ENCODE measurements at regions not wholly inside any gene's neighbourhood (a gene's known extent, or its start where the extent isn't known, plus 50 kb on each side); places are given as distances from the start of the nearest gene placed in this dataset.

DNA sequence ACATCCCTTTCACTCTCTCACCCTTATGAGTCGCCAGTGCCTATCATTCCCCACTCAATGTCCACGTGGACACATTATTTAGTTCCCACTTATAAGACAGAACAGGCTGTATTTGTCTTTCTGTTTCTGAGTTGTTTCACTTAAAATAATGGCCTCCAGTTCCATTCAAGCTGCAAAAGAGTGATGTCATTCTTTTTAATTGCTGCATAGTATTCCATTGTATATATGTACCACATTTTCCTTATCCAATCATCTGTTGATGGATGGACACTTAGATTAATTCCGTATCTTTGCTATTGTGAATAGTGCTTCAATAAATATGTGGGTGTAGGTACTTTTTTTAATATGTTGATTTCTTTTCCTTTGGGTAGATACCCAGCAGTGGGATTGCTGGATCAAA is 79.1 kb downstream of the ZNF365 start:
- DNase-seq, result no peak

DNA sequence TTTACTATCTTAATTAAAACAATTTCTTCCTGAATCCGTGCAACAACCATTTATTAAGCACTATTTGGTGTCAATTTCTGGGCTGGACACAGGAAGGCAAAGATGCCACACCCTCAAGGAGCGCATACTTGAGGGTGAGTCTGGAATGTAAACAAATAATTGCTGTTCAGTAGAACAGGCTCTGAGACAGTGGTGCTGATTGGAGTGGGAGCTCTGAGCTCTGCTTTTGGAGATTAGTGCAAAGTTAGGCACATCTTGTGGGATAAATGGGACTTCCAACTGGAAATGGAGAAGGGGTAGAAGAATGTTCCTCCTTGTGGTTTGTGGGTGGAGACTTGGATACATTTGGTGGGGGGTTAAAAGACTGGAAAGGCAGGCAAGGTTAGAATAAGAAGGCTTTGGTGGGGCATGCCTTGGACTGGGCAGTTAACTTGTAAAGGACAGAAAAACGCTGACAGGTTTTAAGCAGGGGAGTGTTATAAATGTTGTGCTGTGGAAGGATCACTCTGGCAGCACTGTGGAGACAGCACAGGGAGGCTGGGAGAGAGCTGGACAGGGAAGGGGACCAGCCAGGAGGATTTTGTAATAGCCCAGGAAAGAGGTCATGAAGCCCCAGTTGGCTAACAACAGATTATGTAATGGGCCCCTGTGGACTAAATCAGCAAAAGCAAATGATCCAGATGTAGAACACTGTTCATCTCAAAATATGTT is 80.7 kb downstream of the ZNF365 start:
- no peak for DNase-seq

DNA sequence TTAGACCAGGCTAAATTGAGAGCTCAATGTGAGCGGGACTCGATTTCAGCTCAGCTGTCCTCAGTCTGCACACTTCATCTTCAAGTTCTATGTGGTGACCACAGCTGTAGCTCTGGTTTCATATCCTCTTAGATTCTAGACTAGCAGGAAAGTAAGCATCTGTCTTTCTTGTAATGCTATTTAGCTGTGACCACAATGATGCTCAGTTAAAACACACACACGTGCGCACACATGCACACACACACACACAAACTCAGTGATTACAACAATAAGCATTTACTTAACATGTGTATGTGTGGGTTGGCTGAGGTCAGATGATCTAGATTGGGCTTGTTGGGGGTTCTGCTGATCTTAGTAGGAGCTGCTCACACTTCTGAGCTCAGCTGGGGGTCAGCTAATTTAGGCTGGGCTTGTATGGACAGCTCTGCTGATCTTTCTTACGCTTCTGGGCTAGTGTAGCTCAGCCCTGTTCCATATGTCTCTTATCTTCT is 82.5 kb downstream of the ZNF365 start:
- DNase-seq, result peak; percentile 99

DNA sequence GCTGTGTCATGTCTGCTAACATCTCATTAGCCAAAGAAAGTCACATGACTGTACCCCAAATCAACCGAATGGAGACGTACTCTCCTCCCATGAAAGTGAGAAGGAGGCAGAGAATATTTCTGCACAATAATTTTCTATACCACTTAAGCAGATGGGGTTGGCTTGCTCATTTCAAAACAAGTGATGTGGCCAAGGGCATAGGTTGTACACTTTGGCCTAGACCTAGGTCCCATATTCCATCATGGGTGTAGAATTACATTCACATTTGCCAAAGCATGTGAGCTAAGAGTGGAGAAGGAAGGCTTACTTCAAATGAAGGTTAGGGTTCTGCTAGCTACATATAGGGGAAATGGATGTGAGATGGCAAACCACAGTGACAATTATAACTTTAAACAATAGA is 83.0 kb downstream of the ZNF365 start:
- DNase-seq, result no peak

DNA sequence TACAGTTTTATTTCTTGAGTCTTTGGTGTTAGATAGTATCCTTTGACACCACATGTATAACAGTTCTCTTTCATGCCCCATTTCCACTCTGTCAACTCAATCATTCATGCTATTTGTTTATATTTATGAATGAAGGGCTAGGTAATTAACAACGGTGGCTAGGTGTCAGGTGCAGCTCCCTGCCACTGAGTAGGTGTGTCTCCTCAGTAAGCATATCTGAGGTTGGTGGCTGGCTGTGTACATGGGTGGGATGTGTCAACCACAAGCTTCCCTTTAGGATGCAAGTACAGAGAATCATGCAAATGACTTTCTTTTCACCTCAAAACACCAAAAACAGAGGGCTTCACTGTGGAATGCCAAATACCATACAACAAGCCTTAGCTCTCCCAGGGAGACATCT is 83.4 kb downstream of the ZNF365 start:
- no peak for DNase-seq

DNA sequence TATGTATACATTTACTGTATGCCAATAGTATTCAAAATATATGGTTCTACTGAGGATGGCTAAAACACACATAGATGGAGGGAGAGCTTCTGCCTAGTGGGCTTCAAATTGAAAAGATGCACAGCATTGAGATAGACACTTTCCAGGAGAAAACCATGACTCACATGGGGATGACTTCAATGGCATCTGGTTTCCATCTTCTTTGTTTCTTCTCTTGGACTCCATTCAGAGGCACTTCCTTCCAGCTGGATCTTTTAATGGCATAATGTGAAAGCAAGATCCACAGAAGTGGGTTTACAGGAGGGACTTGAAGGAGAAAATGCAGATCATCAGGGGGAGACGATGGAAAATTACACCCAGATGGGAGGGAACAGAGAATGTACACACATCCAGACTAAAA is 84.9 kb downstream of the ZNF365 start:
- DNase-seq, result no peak

DNA sequence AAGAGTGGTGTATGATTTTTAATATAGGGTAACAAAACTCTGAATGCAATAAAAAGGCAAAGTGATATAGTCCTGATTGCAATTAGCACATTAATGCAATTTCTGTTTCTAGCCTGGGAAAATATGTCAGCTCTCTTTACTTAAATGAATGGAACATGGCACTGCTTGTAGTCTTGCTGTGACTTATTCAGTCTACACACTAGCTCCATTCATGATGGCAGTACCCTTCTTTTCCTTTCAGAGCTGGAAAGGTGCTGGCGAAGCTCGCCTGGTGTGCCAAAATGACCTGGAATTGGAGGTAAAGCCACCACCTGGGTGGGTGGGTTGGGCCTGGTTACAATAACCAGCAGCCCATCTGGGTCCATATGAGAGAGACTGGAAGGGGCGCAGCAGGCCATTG is 85.3 kb downstream of the ZNF365 start:
- no peak for DNase-seq

DNA sequence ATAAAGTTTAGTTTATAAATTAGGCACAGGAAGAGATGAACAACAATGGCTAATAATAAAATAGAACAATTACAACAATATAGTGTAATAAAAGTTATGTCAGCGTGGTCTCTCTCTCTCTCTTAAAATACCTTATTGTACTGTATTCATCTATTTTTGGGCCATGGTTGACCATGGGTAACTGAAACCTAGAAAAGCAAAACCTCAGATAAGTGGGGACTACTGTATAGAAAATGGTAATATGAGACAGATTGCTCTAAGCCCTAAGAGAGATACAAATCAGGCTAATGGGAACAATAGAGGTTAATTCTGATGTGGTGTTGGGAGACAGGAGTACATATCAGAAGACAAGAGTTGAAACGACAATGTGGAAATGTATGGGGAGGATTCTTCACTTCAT is 86.2 kb downstream of the ZNF365 start:
- DNase-seq, result no peak

DNA sequence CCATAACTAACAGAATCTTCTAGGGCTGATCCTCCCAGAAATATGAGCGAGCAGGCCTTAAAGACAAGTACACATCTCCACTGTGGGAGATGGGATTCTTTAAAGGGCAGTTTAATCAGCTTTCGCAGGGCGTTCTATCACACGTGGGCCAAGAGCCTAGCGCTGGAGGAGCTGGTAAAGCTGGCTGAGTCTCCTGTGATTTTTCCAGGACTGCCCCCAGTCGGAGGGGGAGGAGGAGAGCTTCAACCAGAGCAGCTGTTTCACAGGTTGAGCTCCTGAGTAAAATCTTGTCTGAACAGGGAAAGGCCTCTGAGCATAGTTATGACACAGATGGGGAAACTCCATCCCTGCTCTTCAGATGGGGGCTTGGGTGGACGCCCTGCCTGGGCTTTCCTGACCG is 87.0 kb downstream of the ZNF365 start:
- DNase-seq, result no peak

DNA sequence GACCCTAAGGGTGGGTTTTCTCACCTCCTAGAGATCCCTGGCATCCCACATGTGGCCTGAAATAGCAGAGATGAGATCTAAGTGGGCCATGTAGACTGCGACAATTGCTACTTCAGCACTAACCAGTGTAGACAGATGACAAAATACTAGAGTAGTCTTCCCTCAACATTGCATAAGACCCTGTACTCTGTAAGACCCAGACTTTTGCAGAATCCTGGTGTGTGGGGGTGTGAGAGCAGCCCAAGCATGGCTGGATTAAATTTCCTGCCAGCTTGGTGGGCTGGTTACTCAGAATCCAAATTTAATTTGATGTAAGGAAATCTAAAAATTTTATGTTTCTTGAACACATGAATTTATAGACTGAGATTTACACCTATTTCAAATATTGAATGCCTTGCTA is 88.3 kb downstream of the ZNF365 start:
- peak; percentile 29 for DNase-seq

DNA sequence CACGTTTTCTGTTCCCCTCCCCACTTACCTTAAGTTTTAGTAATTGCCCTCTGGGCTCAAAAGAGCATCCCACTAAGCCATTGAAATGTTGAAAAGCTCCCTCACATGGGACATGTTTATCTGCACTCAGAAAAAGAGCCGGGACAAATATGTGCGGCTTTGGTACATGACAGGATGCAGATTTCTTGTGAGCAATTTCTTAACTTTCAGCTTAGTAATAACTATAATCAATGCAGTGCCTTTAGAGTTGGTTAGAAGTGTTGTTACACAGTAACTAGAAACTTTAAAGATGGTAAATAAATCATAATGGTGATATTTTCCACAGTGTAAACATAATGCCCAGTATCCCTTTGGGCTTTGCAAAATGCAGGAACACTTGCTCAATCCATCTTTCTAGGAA is 89.2 kb downstream of the ZNF365 start:
- no peak for DNase-seq

DNA sequence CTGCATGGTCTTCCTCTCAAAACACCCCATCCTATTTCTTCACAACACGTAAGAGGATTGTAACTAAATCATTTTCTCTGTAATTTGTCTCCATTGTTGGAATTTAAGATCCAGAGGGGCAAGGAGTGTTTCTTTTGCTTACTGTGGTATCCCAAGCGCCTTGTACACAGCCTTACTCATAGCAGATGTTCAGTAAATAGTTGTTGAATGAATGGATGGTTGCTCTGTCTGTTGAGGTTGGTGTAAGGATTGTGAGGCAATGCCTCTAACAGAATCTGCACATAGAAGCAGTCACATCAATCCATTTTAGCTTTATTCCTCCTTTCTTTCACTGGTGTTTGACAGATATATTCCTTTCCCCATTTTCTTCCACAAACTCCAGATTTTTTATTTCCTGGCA is 90.1 kb downstream of the ZNF365 start:
- no peak for DNase-seq

DNA sequence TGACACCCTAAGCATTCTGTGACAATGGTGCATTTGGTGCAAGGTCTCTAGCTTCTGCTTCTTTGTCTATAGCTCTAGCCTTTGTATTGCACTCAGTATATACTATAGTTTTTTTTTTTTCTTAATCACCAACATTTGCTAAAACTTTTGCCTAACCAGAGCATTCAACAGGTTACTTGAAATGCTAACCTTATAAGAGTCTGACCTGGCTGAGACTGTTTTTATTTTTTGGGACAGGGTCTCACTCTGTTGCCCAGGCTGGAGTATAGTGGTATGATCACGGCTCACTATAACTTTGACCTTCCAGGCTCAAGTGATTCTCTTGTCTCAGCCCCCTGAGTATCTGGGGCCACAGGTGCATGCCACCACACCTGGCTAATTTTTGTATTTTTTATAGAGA is 92.4 kb downstream of the ZNF365 start:
- no peak for DNase-seq

DNA sequence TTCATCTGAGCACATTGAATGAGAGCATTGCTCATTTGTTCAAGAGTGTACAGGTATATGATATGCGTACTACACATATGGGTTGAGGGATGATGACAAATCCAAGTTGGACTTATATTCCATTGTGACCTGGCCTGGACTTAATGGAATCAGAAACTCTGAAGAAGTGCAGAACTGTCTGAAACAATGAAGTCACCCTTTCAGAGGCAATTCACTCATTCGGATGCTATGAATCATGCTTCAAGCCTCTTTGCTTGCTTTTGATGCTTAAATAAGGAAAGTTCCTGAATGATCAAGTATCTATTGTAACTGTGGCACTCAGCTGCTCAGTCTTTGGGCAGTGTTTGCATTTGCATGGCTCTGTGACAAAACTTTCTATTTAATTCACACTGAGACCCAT is 93.4 kb downstream of the ZNF365 start:
- DNase-seq, result no peak

DNA sequence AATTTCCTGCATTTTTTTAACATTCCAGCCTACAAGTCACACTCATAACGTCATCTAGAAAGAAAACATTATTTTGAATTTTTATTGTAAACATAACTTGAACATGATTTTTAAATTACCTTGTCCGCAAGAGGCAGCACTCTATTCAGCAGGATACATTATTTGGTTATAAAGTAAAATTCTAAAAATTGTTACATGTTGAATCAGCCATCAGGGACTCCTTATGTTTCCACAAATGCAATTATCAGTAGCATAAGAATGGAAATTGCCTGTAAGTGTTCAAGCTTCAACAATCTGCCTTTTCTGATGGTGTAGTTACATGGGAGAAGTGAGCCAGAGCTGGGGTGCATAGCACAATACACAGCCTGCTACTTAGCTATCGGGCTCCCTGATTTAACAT is 97.5 kb downstream of the ZNF365 start:
- no peak for DNase-seq

DNA sequence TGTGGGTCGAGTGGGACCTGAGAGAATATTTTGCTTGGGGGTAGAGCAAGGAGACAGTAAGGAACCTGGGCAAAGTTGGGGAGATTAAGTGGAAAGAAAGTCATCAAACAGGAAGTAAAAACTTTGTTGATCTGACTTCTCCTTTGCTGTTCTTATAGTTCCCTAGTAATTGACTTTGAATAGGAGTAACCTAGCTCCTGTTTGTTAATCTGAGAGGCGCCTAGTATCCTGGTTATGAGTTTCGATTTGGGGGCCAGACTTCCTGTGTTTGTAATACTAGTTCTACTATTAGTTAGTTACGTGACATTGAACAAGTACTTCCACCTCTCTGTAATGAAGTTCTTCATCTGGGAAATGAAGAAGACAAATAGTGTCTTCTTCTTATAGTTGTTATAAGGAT is 99.1 kb downstream of the ZNF365 start:
- DNase-seq, result peak; percentile 68

DNA sequence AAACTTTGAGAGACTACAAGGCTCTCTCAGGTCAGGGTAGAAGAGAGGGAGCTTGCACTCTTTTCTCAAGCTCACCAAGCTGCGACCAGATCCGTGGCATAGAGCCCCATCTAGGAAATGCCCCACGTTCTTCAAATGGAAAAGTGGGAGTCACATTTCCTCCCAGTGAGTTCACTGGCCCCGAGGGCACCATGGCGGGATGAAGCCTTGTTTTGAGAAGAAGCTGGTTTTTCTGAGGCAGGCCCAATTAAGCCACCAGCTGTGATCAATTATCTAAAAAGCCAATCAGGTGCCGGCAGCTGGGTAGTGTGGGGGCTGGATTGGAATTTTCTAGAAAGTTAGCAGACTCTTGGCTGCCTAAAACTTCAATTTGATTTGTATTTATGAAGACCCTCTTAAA is 101.4 kb downstream of the ZNF365 start:
- no peak for DNase-seq

DNA sequence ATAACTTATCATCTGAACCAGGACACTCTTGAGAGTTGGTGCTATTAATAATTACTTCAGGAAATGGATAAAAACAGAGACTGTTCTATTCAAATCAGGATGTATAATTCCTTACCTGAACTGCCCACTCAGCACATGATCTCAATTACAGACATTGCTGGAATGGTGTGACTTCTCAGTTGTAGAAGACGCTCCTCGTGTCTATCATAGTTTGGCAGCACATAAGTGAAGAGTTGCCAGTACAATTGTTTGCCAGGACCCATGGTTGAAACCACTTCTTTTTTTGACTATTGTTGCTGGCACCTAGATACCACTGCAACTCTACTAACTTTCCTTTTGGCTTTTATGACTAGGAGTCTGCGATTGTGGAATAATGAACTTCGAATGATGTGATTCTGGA is 105.4 kb downstream of the ZNF365 start:
- no peak for DNase-seq

DNA sequence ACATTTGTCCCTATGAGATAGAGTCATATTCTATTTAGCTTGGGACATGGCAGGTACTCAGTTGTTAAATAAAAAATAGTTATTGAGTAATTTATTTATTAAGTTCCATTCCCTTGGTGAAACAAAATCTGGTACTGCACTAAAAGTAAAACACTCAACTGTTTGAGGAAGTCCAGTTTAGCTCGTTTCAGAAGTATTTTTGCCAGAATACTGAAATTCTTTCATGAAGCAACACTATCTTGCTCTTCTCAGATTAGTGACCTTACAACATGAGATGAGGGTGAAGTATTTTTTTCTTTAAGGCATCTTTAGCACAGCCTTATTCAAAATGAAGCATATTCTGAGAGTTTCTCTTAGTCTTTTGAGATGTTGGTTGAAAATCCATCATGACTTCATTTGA is 106.0 kb downstream of the ZNF365 start:
- DNase-seq, result no peak

DNA sequence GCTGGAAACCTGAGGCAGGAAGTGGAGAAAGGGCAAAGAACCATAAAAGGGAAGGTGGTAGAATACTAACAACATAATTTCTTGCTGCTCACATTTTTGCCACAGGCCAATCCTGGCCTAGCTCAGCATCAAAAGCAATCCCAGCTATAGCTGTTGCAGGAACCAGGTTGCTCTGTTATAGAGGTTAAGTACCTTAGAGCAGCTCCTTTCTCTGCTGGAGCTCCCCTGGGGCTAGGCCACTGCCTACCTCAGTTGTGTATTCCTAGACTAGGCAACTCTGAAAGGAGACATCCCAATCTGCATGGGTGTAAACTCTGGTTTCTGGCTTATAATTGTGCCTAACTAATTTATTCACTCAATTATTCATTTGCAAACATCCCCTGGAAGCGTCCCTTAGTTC is 108.4 kb downstream of the ZNF365 start:
- no peak for DNase-seq

DNA sequence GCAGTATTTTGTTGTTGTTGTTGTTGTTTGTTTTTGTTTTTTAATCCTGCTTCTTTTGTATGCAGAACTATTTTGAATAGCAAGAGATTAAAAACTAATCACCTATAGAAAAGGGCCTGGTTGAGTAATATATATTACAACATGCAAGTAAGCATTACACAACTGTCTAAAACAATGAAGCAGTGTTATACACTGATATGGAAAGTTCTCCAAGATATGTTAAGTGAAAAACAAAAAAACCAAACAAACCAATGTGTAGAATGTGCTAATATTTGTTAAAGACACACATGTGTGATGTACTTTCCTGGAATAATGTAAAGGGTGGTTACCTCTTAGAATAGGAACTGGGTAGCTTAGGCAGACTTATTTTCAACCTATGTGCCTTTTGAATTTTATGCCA is 117.4 kb downstream of the ZNF365 start:
- no peak for DNase-seq

DNA sequence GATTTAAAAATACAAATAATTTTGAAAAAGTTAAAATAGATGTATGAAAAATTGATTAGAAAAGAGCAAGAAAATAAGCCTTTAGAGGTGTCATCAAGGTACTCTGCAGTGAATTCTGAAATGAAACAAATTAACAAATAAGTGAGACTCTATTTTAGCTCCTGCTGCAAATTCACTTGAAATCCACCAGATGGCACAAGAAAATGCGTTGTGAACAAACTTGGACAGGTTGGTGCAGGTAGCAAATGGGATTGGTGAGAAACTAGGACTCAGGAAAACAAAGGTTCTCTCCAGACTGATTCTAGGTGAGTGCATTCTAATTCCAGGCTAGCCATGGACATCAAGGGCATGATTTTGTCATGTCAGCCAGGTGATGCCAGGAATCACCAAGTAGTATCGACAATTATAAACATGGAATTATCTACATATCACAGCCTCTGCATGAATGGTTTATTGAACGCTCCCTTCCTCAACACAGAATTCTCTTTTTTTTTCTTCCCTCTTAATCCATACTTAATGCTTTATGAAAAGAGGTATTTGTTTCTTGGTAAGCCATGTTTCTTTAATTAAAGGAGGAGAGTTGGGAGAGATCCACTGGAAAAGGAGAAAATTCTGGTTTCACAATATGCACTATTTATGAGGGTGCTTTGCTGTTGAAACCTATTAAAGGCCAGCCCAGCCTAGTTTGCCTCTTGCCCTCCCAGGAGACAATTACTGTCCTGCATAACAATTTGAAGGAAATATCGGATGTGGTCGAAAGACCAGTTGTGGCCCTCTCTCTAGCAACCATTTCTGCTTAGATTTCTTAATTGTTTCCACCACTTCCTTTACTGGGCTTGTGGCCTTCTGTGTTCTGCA is 118.1 kb downstream of the ZNF365 start:
- peak; percentile 93 for DNase-seq

DNA sequence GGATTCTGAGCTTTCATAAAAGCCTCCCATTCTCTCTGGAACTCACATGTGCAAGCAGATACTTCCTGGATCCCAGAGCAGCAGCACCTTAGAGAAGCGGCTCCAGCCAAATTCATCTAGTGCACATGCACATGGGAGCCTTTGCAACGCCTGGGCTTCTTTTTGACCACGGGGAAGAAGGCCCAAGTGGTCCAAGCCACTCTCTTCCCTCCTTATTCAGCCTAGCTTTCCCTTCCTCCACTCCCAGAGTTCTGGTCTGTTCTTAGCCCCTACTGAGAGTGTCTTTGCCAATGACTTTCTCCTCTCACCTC is 118.7 kb downstream of the ZNF365 start:
- no peak for DNase-seq

DNA sequence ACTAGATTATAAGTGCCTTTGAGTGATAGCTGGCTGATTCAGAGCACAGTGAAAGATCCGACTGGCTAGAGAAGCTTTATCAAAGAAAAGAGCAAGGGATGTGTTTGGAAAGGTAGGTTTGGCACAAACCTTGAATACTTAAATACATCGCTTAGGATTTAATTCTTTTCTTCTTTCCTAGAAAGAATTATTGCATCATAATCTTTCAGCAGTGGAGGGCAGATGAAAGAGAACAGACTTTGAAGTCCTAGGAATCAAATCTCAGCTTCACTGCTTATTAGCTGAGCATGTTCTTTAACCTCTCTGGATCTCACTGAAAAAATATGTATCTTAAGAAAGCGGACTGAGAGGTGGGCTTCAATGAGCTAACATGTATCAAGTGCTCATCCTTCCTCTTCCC is 122.8 kb downstream of the ZNF365 start:
- no peak for DNase-seq

DNA sequence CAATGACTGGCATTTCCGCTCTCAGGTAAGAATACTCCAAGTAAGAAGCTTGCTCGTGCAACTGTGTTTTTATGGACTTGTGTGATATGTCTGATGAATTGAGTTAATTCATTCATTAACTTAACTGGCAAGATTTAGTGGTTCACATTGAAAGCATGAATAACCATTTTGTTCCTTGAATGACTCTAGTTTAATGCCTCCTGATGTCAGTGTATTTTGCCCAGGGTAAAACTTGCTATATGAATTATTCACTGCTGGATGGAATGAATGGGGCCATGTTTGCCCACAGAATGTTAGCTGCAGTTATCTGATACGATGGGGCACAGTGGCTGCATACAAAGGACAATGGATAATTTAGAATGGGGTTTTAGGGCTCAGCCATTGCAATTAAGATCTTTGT is 124.1 kb downstream of the ZNF365 start:
- no peak for DNase-seq
